BLaER1 treated with 17β-estradiol and CSF1 and Interleukin-3, amounts not matched to agents 10 nM and 100 nM (cell line): ENCODE measurements at regions not wholly inside any gene's neighbourhood (a gene's known extent, or its start where the extent isn't known, plus 50 kb on each side); places are given as distances from the start of the nearest gene placed in this dataset.

ENCODE experiments used
- H3K27ac ChIP-seq, 11 experiments: shearing (Covaris generic); formaldehyde crosslinking; 2 replicates each; pipeline ENCODE4 v1.8.1; 2022
- H3K27me3 ChIP-seq, 11 experiments: shearing (Covaris generic); formaldehyde crosslinking; 2 replicates each; pipeline ENCODE4 v1.8.1; 2022
- H3K36me3 ChIP-seq, 11 experiments: shearing (Covaris generic); formaldehyde crosslinking; 2 replicates each; pipeline ENCODE4 v1.8.1; 2022
- H3K4me1 ChIP-seq, 10 experiments: shearing (Covaris generic); formaldehyde crosslinking; 2 replicates each; pipeline ENCODE4 v1.8.1; 2022
- H3K4me2 ChIP-seq, 11 experiments: shearing (Covaris generic); formaldehyde crosslinking; 2 replicates each; pipeline ENCODE4 v1.8.1; 2022
- H3K4me3 ChIP-seq, 10 experiments: shearing (Covaris generic); formaldehyde crosslinking; 2 replicates each; pipeline ENCODE4 v1.8.1; 2022
- H3K9ac ChIP-seq, 11 experiments: shearing (Covaris generic); formaldehyde crosslinking; 2 replicates each; pipeline ENCODE4 v1.8.1; 2022
- H3K9me3 ChIP-seq, 11 experiments: shearing (Covaris generic); formaldehyde crosslinking; replicated peaks in 1 of 11; 2 replicates each; pipeline ENCODE4 v1.8.1; 2022
- H4K20me1 ChIP-seq, 11 experiments: shearing (Covaris generic); formaldehyde crosslinking; 2 replicates each; pipeline ENCODE4 v1.8.1; 2022
- Cebpa-rat ChIP-seq, 11 experiments: shearing (Covaris generic); IDR thresholded peaks; 2 replicates each; pipeline ENCODE4 v1.8.1; 2022

DNA sequence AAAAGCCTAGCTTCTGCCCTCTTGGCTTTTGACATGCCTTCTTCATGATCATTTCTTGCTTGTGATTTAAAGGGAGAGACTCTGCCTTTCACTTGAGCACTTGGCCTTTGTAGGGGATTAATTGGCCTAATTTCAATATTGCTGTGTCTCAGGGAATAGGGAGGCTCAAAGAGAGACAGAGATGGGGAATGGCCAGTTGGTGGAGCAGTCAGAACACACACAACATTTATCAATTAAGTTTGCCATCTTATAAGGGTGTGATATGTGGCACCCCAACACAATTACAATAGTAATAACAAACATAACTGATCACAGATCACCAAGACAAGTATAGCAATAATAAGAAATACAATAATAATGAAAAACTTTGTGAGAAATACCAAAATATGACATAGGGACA lies 122.5 kb upstream of the VCX start:
- H3K27ac ChIP-seq, result no peak overlapping the region
- H4K20me1 ChIP-seq, result no peaks in the 10 kb centered on the region
- H3K36me3 ChIP-seq, result no peaks in the 10 kb centered on the region

DNA sequence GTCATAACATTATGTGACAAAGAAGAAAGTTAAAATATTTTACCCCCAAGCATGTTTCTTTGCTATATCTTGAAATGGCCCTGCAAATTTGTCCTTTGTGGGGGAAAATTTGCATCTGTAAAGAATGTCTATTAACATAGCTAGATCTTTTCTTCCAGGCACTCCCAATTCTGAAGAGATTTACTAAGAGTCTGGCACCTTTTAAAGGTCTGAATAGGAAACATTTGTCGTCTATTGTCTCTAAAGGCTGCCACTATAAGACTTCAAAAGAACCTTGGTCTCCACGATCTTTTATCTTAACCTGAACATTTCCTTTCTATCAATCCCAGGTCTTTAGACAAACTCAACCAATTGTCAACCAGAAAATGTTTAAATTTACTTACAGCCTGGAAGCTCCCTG lies 128.6 kb upstream of the VCX start:
- Histone ChIP-seq H3K9ac (no peak overlapping the region), H3K4me2 (no peak overlapping the region), H3K4me1 (peaks cover 5 to 23% (median 10%) of the 10 kb centered on the region in 10 experiments; a peak in 18 of 20 replicates), H4K20me1 (no peaks in the 10 kb centered on the region), H3K9me3 (peaks cover 0 to 14% (median 0%) of the 10 kb centered on the region in 11 experiments; a peak in 6 of 22 replicates), H3K36me3 (no peaks in the 10 kb centered on the region), H3K27me3 (no peaks in the 10 kb centered on the region), H3K27ac (no peak overlapping the region), H3K4me3 (no peak overlapping the region)
- no peak for TF ChIP-seq Cebpa-rat (IDR thresholded peaks at IDR 0.05)

More for the DNA sequence above, 122.5 kb upstream of the VCX start:
- Histone ChIP-seq H3K4me1 (no peaks in the 10 kb centered on the region), H3K27me3 (no peaks in the 10 kb centered on the region), H3K9ac (no peak overlapping the region), H3K4me2 (no peak overlapping the region), H3K4me3 (no peak overlapping the region), H3K9me3 (no peaks in the 10 kb centered on the region)
- TF ChIP-seq Cebpa-rat (IDR thresholded peaks at IDR 0.05), result no peak

DNA sequence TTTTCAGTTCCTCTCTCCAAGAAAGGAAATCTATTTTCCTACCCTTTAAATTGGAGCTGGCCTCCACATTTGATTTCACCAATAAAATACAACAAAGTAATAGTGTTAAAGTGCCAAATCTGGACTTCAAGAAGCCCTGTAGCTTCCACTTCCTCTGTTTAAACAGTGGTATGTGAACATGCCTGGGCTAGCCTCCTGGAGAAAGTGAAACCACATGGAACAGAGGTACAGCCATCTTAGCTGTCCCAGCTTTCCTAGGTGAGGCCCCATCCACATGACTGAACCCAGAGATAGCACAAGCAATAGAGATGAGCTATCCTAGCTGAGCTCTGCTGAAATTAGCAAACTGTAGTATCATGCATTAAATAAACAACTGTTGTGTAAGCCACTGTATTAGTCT lies 131.8 kb upstream of the VCX start:
- H3K4me3 ChIP-seq, result no peak overlapping the region
- H3K36me3 ChIP-seq, result no peaks in the 10 kb centered on the region
- H3K9ac ChIP-seq, result no peak overlapping the region
- H4K20me1 ChIP-seq, result no peaks in the 10 kb centered on the region
- peak overlapping the region in 4 of 11 experiments; percentile 3 to 81 (median 45); a peak in 6 of 22 replicates for H3K4me2 ChIP-seq
- peaks cover 5 to 26% (median 10%) of the 10 kb centered on the region in 10 experiments; a peak in 18 of 20 replicates for H3K4me1 ChIP-seq
- H3K9me3 ChIP-seq, result peaks cover 0 to 14% (median 0%) of the 10 kb centered on the region in 11 experiments; a peak in 6 of 22 replicates
- no peak for TF ChIP-seq Cebpa-rat (IDR thresholded peaks at IDR 0.05)
- peak overlapping the region in 6 of 11 experiments; percentile 6 to 55 (median 38); a peak in 8 of 22 replicates for H3K27ac ChIP-seq
- no peaks in the 10 kb centered on the region for H3K27me3 ChIP-seq

DNA sequence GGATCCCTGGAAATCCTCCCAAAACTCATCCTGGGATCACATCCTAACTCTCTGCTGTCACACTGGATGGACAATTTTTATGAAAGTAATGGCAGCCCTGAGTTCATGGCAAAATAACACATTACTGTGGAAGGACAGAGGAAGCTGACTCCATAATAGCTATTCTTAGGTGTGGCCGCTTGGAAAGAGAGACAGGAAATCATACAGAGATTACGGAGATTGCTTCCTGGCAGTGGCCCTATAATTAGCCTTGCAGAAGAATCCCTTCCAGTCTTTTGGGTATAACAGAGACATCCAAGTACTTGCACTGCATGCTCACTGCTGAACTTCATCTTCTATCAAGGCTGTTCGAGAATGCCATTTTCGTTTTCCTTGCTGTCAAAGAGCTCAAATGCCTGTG lies 133.1 kb upstream of the VCX start:
- Histone ChIP-seq H3K27me3 (no peaks in the 10 kb centered on the region), H3K27ac (peak overlapping the region in 2 of 11 experiments; percentile 1 to 36; a peak in 2 of 22 replicates), H3K4me1 (peaks cover 5 to 37% (median 10%) of the 10 kb centered on the region in 10 experiments; a peak in 18 of 20 replicates), H3K9ac (no peak overlapping the region), H4K20me1 (no peaks in the 10 kb centered on the region), H3K4me2 (peak overlapping the region in 10 of 11 experiments; percentile 13 to 81 (median 56); a peak in 18 of 22 replicates), H3K36me3 (no peaks in the 10 kb centered on the region), H3K4me3 (peak overlapping the region in 2 of 10 experiments; percentile 7 to 9; a peak in 1 of 20 replicates), H3K9me3 (peaks cover 0 to 14% (median 0%) of the 10 kb centered on the region in 11 experiments; a peak in 6 of 22 replicates)
- TF ChIP-seq Cebpa-rat (IDR thresholded peaks at IDR 0.05), result no peak

DNA sequence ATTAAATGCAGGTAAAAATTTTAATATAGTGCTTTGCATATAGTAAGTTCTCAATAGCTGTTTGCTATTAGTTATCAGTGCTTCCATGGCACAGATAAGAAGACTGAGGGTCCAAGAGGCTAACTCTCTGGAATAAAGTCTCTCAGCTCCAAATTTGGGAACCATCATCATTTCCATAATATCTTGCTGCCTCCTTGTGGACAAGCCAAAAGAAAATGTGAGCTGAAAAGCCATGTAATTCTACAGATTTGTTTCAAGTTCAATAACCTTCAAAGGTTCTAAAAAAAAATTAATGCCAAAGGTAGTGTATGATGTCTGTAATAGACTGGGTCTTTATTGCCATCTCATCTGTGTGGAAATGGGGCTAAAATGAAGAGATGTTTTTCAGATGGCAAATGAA lies 136.9 kb upstream of the VCX start:
- H3K4me3 ChIP-seq, result no peak overlapping the region
- H3K4me1 ChIP-seq, result peaks cover 5 to 34% (median 8%) of the 10 kb centered on the region in 10 experiments; a peak in 18 of 20 replicates
- no peak overlapping the region for H3K9ac ChIP-seq
- H3K4me2 ChIP-seq, result 0 out of 22 replicates have a peak overlapping the region, but pooled peaks of 1 of the 11 experiments have one; percentile 33
- H3K9me3 ChIP-seq, result peaks cover 0 to 7% (median 0%) of the 10 kb centered on the region in 11 experiments; a peak in 4 of 22 replicates
- TF ChIP-seq Cebpa-rat (IDR thresholded peaks at IDR 0.05), result no peak
- no peaks in the 10 kb centered on the region for H4K20me1 ChIP-seq
- no peak overlapping the region for H3K27ac ChIP-seq
- H3K27me3 ChIP-seq, result no peaks in the 10 kb centered on the region
- H3K36me3 ChIP-seq, result no peaks in the 10 kb centered on the region

DNA sequence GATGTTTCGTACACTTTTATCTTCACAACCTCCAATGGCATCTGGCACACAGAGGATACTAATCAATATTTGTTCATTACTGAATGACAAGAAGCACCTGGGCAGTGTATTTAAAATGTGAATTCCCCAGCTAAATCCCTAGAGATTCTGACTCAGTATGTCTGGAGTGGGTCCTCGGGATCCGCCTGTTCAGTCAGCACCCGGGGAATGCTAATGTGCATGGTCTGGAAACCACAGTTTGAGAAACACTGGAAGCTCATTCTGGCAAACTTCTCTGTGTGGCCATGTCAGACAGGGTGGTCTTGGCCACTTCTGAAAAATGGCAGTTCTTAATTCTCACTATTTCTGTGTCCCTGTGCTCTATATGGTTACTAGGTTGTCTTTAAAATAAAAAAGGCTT lies 138.8 kb upstream of the VCX start:
- TF ChIP-seq Cebpa-rat (IDR thresholded peaks at IDR 0.05), result no peak
- no peaks in the 10 kb centered on the region for H4K20me1 ChIP-seq
- H3K9me3 ChIP-seq, result peaks cover 0 to 7% (median 0%) of the 10 kb centered on the region in 11 experiments; a peak in 5 of 22 replicates

DNA sequence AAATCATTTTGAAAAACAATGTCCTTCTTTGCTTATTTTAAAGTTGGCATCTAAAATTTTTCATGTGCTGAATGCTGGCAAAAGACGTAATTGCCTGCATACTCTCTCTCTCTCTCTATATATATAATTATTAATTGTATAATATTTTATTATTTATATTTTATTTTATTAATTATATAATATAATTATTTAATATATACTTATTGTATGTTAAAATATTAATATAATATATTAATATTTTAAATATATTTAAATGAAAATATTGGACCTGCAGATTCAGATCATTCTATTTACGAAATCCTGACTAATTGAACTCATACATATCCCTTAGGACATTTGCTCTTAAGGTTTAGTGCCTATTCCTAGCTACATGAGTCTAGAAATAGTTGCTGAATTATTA lies 144.7 kb upstream of the VCX start:
- no peak overlapping the region for H3K4me2 ChIP-seq
- H3K27me3 ChIP-seq, result no peaks in the 10 kb centered on the region
- H3K36me3 ChIP-seq, result no peaks in the 10 kb centered on the region
- TF ChIP-seq Cebpa-rat (IDR thresholded peaks at IDR 0.05), result no peak
- no peaks in the 10 kb centered on the region for H4K20me1 ChIP-seq
- H3K4me1 ChIP-seq, result no peaks in the 10 kb centered on the region
- peaks cover 0 to 7% (median 0%) of the 10 kb centered on the region in 11 experiments; a peak in 5 of 22 replicates for H3K9me3 ChIP-seq
- no peak overlapping the region for H3K9ac ChIP-seq
- no peak overlapping the region for H3K4me3 ChIP-seq
- no peak overlapping the region for H3K27ac ChIP-seq

More for the DNA sequence above, 138.8 kb upstream of the VCX start:
- H3K4me1 ChIP-seq, result peaks cover 0 to 16% (median 0%) of the 10 kb centered on the region in 10 experiments; a peak in 5 of 20 replicates
- H3K9ac ChIP-seq, result no peak overlapping the region
- H3K27ac ChIP-seq, result no peak overlapping the region
- no peak overlapping the region for H3K4me3 ChIP-seq
- H3K27me3 ChIP-seq, result no peaks in the 10 kb centered on the region
- H3K36me3 ChIP-seq, result no peaks in the 10 kb centered on the region
- H3K4me2 ChIP-seq, result no peak overlapping the region

DNA sequence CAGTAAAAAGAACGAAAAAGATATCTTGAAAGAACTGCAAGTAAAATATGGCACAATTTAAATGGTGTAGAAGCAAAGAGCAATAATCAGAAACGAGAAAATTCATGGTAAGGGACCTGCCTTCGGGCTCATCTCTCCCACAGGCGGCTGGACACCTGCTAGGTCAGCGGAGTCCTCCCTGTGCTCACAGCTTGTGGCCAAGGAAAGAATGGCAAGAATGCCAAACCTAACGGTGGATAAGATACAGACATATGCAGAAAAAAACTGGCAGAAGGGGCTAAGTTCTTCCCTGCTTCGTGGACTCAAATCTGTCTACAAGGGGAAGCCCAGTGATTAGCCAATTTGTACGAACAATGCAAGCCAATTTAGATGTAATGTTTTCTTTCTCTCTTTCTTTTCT lies 152.1 kb upstream of the VCX start:
- Histone ChIP-seq H3K27me3 (no peaks in the 10 kb centered on the region), H3K36me3 (no peaks in the 10 kb centered on the region), H3K27ac (no peak overlapping the region), H3K4me1 (no peaks in the 10 kb centered on the region), H3K4me2 (no peak overlapping the region), H4K20me1 (no peaks in the 10 kb centered on the region), H3K9me3 (no peaks in the 10 kb centered on the region), H3K4me3 (no peak overlapping the region), H3K9ac (no peak overlapping the region)
- no peak for TF ChIP-seq Cebpa-rat (IDR thresholded peaks at IDR 0.05)

DNA sequence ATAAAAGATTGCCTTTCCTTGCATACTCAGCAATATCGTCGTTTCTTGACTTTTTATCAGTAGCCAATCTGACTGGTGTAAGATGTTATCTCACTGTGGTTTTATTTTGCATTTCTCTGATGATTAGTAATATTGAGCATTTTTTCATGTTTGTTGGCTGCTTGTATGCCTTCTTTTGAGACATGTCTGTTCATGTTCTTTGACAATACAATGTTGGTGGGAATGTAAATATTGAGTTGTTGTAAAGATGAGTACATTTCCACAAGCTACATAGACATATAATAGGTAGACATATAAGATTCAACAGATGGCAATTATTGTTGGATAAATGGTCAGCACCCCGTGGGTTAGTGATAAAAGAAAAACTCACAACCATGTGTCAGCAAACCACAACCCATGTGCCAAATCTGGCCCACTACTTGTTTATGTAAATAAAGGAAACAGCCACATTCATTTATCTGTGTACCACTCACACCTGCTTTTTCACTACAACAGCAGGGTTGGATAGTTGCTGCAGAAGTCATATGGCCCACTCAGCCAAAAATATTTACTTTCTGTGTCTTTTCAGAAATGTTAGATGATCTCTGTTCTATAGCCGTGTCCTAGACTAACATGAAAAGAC lies 153.1 kb upstream of the VCX start:
- Histone ChIP-seq H4K20me1 (no peaks in the 10 kb centered on the region), H3K27me3 (no peaks in the 10 kb centered on the region), H3K27ac (no peak overlapping the region), H3K4me2 (no peak overlapping the region), H3K36me3 (no peaks in the 10 kb centered on the region), H3K4me1 (no peaks in the 10 kb centered on the region), H3K4me3 (no peak overlapping the region), H3K9me3 (no peaks in the 10 kb centered on the region), H3K9ac (no peak overlapping the region)
- no peak for TF ChIP-seq Cebpa-rat (IDR thresholded peaks at IDR 0.05)

DNA sequence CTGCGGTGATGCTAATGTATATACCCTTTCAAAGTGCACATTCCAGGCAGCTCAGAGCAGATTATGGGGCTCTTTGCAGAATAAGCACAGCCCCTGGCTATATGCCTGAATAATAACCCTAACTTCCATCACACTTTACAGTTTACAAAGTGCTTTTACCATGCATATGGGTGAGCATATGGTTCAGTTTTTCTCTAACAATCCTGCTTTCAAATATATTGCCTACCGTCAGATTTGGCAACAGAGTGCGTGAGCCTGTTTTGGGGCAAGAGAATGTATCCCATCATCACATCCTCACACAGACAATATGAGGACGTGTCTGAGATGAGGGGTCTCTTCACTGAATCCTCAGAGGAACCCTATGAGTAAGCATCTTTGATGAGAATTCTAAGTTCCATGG lies 162.8 kb upstream of the VCX start:
- Histone ChIP-seq H3K27ac (no peak overlapping the region), H3K4me1 (no peaks in the 10 kb centered on the region), H3K9ac (no peak overlapping the region), H3K4me2 (no peak overlapping the region), H3K9me3 (no peaks in the 10 kb centered on the region), H4K20me1 (no peaks in the 10 kb centered on the region), H3K36me3 (no peaks in the 10 kb centered on the region), H3K4me3 (no peak overlapping the region), H3K27me3 (no peaks in the 10 kb centered on the region)
- TF ChIP-seq Cebpa-rat (IDR thresholded peaks at IDR 0.05), result no peak
